SK-N-SH treated with all-trans-retinoic acid at 6 μM for 48 hours (cell line): ENCODE measurements at regions not wholly inside any gene's neighbourhood (a gene's known extent, or its start where the extent isn't known, plus 50 kb on each side); places are given as distances from the start of the nearest gene placed in this dataset.

Experiments used
- ATAC-seq: fragments of 200-7000 bp; cut with Tn5 transposase; 3 replicates; pipeline ENCODE4 v1.9.1; 2020; ENCODE audit warnings: mild to moderate bottlenecking, moderate library complexity
- ARNTL ChIP-seq: fragments of 450-650 bp; formaldehyde crosslinking; IDR thresholded peaks from 2 replicates; pipeline ENCODE4 v1.5.0; 2020; ENCODE audit warnings: low read depth, mild to moderate bottlenecking, moderate library complexity, borderline replicate concordance
- BACH2 ChIP-seq: fragments of 250-450 bp; sonication (Bioruptor Pico); IDR thresholded peaks from 2 replicates; pipeline ENCODE4 v1.9.0; 2021; ENCODE audit warnings: mild to moderate bottlenecking, borderline replicate concordance
- CSDC2 ChIP-seq: fragments of 250-450 bp; sonication (Bioruptor Pico); IDR thresholded peaks from 2 replicates; pipeline ENCODE4 v1.5.0; 2020; ENCODE audit warnings: mild to moderate bottlenecking, moderate library complexity
- CSRNP3 ChIP-seq: fragments of 250-450 bp; sonication (Bioruptor Pico); IDR thresholded peaks from 2 replicates; pipeline ENCODE4 v1.5.1; 2021; ENCODE audit warnings: mild to moderate bottlenecking, moderate library complexity
- ESRRG ChIP-seq: fragments of 250-450 bp; sonication (Bioruptor Pico); IDR thresholded peaks from 2 replicates; pipeline ENCODE4 v1.6.1; 2021; ENCODE audit warnings: mild to moderate bottlenecking
- GLIS3 ChIP-seq: fragments of 250-450 bp; sonication (Bioruptor Pico); IDR thresholded peaks from 2 replicates; pipeline ENCODE4 v1.5.0; 2020; ENCODE audit warnings: mild to moderate bottlenecking, moderate library complexity
- ISL1 ChIP-seq: fragments of 250-450 bp; sonication (Bioruptor Pico); IDR thresholded peaks from 2 replicates; pipeline ENCODE4 v2.1.2; 2022; ENCODE audit warnings: mild to moderate bottlenecking, moderate library complexity
- OSR1 ChIP-seq: fragments of 250-450 bp; sonication (Bioruptor Pico); IDR thresholded peaks from 2 replicates; pipeline ENCODE4 v1.8.0; 2022; ENCODE audit warnings: moderate library complexity, mild to moderate bottlenecking, inconsistent platforms
- PPARA ChIP-seq: fragments of 250-450 bp; sonication (Bioruptor Pico); IDR thresholded peaks from 2 replicates; pipeline ENCODE4 v1.5.0; 2020; ENCODE audit warnings: mild to moderate bottlenecking, borderline replicate concordance
- RARB ChIP-seq: fragments of 250-450 bp; sonication (Bioruptor Pico); IDR thresholded peaks from 2 replicates; pipeline ENCODE4 v1.8.0; 2021; ENCODE audit warnings: mild to moderate bottlenecking, moderate library complexity
- TCF4 ChIP-seq: fragments of 250-450 bp; sonication (Bioruptor Pico); IDR thresholded peaks from 2 replicates; pipeline ENCODE4 v1.8.0; 2021; ENCODE audit warnings: mild to moderate bottlenecking, moderate library complexity, borderline replicate concordance
- TOX ChIP-seq: fragments of 250-450 bp; sonication (Bioruptor Pico); IDR thresholded peaks from 2 replicates; pipeline ENCODE4 v1.8.0; 2021; ENCODE audit warnings: mild to moderate bottlenecking, moderate library complexity, borderline replicate concordance
- ZFP3 ChIP-seq: fragments of 250-450 bp; sonication (Bioruptor Pico); IDR thresholded peaks from 2 replicates; pipeline ENCODE4 v1.5.0; 2020; ENCODE audit warnings: mild to moderate bottlenecking, moderate library complexity
- ZFP30 ChIP-seq: fragments of 450-650 bp; formaldehyde crosslinking; IDR thresholded peaks from 2 replicates; pipeline ENCODE4 v1.5.0; 2022; ENCODE audit warnings: mild to moderate bottlenecking, moderate library complexity
- ZNF565 ChIP-seq: fragments of 450-650 bp; formaldehyde crosslinking; conservative IDR thresholded peaks from 2 replicates; pipeline ENCODE4 v1.5.0; 2020; ENCODE audit warnings: low read depth, mild to moderate bottlenecking, moderate library complexity
- ZNF70 ChIP-seq: fragments of 450-650 bp; formaldehyde crosslinking; IDR thresholded peaks from 2 replicates; pipeline ENCODE4 v1.5.0; 2020; ENCODE audit warnings: mild to moderate bottlenecking, moderate library complexity
- ZNF8 ChIP-seq: fragments of 450-650 bp; formaldehyde crosslinking; IDR thresholded peaks from 2 replicates; pipeline ENCODE4 v1.5.0; 2020; ENCODE audit warnings: mild to moderate bottlenecking, moderate library complexity
- TF ChIP-seq, protein P1 (sequence below): fragments of 250-450 bp; sonication (Bioruptor Pico); IDR thresholded peaks from 2 replicates; pipeline ENCODE4 v1.5.0; 2020; ENCODE audit warnings: mild to moderate bottlenecking, moderate library complexity
- TF ChIP-seq, protein P2 (sequence below): fragments of 250-450 bp; sonication (Bioruptor Pico); IDR thresholded peaks from 2 replicates; pipeline ENCODE4 v1.8.0; 2020; ENCODE audit warnings: mild to moderate bottlenecking, moderate library complexity, borderline replicate concordance
- TF ChIP-seq, protein P3 (sequence below): fragments of 250-450 bp; sonication (Bioruptor Pico); IDR thresholded peaks from 2 replicates; pipeline ENCODE4 v1.8.0; 2021; ENCODE audit warnings: low read depth, mild to moderate bottlenecking, moderate library complexity, borderline replicate concordance
- TF ChIP-seq, protein P4 (sequence below): fragments of 250-450 bp; sonication (Bioruptor Pico); IDR thresholded peaks from 2 replicates; pipeline ENCODE4 v1.5.1; 2020; ENCODE audit warnings: low read depth, mild to moderate bottlenecking, moderate library complexity

DNA sequence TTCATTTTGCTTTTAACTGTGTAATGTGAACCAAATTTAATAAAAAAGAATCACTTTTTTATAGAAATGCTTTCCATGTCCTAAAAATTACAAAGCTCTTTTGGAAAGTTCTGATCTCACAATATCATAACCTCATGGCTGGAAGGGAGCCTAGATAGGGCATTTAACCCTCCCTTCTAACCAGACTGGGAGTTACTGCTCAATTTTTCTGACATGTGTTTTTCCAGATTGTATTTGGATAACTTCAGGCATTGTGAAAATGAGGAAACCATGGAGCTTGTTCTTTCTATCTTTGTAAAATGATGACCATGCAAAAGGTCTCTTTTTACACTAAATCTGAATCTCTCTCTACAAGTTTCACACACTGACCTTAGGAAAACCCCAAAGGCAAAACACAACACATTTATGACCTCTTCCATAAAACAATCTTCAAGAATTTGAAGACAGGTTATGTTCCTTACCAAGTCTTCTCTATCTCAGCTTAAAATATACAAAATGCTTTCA lies 508.8 kb downstream of the DIPK2A start:
- no peak for ATAC-seq
- TF ChIP-seq OSR1 (CRISPR knock-in tag) (no peak), BACH2 (no peak), GLIS3 (CRISPR knock-in tag) (no peak), TOX (CRISPR knock-in tag) (no peak), PPARA (CRISPR knock-in tag) (no peak), ZNF565 (CRISPR knock-in tag) (no peak), TCF4 (CRISPR knock-in tag) (no peak), ISL1 (no peak), RARB (CRISPR knock-in tag) (no peak), ZFP30 (CRISPR knock-in tag) (no peak), CSRNP3 (CRISPR knock-in tag) (no peak), CSDC2 (CRISPR knock-in tag) (no peak), ZNF8 (CRISPR knock-in tag) (no peak), ESRRG (CRISPR knock-in tag) (no peak)
- TF ChIP-seq, protein P1, sequence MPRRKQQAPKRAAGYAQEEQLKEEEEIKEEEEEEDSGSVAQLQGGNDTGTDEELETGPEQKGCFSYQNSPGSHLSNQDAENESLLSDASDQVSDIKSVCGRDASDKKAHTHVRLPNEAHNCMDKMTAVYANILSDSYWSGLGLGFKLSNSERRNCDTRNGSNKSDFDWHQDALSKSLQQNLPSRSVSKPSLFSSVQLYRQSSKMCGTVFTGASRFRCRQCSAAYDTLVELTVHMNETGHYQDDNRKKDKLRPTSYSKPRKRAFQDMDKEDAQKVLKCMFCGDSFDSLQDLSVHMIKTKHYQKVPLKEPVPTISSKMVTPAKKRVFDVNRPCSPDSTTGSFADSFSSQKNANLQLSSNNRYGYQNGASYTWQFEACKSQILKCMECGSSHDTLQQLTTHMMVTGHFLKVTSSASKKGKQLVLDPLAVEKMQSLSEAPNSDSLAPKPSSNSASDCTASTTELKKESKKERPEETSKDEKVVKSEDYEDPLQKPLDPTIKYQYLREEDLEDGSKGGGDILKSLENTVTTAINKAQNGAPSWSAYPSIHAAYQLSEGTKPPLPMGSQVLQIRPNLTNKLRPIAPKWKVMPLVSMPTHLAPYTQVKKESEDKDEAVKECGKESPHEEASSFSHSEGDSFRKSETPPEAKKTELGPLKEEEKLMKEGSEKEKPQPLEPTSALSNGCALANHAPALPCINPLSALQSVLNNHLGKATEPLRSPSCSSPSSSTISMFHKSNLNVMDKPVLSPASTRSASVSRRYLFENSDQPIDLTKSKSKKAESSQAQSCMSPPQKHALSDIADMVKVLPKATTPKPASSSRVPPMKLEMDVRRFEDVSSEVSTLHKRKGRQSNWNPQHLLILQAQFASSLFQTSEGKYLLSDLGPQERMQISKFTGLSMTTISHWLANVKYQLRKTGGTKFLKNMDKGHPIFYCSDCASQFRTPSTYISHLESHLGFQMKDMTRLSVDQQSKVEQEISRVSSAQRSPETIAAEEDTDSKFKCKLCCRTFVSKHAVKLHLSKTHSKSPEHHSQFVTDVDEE (CRISPR knock-in tag) = no peak
- TF ChIP-seq, protein P2, sequence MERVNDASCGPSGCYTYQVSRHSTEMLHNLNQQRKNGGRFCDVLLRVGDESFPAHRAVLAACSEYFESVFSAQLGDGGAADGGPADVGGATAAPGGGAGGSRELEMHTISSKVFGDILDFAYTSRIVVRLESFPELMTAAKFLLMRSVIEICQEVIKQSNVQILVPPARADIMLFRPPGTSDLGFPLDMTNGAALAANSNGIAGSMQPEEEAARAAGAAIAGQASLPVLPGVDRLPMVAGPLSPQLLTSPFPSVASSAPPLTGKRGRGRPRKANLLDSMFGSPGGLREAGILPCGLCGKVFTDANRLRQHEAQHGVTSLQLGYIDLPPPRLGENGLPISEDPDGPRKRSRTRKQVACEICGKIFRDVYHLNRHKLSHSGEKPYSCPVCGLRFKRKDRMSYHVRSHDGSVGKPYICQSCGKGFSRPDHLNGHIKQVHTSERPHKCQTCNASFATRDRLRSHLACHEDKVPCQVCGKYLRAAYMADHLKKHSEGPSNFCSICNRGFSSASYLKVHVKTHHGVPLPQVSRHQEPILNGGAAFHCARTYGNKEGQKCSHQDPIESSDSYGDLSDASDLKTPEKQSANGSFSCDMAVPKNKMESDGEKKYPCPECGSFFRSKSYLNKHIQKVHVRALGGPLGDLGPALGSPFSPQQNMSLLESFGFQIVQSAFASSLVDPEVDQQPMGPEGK (CRISPR knock-in tag) = no peak
- TF ChIP-seq, protein P3, sequence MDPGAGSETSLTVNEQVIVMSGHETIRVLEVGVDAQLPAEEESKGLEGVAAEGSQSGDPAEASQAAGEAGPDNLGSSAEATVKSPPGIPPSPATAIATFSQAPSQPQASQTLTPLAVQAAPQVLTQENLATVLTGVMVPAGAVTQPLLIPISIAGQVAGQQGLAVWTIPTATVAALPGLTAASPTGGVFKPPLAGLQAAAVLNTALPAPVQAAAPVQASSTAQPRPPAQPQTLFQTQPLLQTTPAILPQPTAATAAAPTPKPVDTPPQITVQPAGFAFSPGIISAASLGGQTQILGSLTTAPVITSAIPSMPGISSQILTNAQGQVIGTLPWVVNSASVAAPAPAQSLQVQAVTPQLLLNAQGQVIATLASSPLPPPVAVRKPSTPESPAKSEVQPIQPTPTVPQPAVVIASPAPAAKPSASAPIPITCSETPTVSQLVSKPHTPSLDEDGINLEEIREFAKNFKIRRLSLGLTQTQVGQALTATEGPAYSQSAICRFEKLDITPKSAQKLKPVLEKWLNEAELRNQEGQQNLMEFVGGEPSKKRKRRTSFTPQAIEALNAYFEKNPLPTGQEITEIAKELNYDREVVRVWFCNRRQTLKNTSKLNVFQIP = no peak

DNA sequence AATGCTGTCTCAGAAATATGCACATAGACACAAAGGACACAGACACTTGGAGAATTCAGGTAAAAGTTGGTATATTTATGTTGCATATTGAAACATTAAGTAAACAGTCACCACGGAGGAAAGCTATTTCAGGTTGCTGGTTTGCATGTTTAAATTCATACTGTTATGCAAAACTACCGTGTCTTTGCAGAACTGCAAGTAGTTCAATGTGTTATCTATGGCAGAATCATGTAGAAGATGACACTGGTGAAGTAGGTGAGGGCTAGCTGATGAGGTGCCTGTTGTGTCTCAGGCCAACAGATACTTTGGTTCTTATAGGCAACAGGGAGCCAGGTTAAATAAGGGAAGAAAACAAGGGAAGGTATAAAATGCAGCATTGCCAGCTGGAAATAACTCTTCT lies 511.3 kb downstream of the DIPK2A start:
- TF ChIP-seq, protein P2 (CRISPR knock-in tag) = no peak
- TF ChIP-seq, protein P1 (CRISPR knock-in tag) = no peak
- TF ChIP-seq ZNF70 (CRISPR knock-in tag) (no peak), ZFP3 (no peak), ARNTL (no peak), GLIS3 (CRISPR knock-in tag) (no peak), ZNF565 (CRISPR knock-in tag) (no peak), ESRRG (CRISPR knock-in tag) (no peak)
- TF ChIP-seq, protein P4, sequence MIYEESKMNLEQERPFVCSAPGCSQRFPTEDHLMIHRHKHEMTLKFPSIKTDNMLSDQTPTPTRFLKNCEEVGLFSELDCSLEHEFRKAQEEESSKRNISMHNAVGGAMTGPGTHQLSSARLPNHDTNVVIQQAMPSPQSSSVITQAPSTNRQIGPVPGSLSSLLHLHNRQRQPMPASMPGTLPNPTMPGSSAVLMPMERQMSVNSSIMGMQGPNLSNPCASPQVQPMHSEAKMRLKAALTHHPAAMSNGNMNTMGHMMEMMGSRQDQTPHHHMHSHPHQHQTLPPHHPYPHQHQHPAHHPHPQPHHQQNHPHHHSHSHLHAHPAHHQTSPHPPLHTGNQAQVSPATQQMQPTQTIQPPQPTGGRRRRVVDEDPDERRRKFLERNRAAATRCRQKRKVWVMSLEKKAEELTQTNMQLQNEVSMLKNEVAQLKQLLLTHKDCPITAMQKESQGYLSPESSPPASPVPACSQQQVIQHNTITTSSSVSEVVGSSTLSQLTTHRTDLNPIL = no peak
- TF ChIP-seq, protein P3 = no peak
- no peak for ATAC-seq
